HS-27A (cell line): ENCODE measurements at regions not wholly inside any gene's neighbourhood (a gene's known extent, or its start where the extent isn't known, plus 50 kb on each side); places are given as distances from the start of the nearest gene placed in this dataset.
"Not testable (repeated sequence)": the region's sequence is repeated elsewhere in the genome, so short reads cannot be mapped to it uniquely, and the experiment has no call there.

Experiments used
- DNase-seq: peaks from one replicate; pipeline ENCODE4 v3.0.0-alpha.2; 2012; ENCODE audit warnings: low read depth, missing footprints

DNA sequence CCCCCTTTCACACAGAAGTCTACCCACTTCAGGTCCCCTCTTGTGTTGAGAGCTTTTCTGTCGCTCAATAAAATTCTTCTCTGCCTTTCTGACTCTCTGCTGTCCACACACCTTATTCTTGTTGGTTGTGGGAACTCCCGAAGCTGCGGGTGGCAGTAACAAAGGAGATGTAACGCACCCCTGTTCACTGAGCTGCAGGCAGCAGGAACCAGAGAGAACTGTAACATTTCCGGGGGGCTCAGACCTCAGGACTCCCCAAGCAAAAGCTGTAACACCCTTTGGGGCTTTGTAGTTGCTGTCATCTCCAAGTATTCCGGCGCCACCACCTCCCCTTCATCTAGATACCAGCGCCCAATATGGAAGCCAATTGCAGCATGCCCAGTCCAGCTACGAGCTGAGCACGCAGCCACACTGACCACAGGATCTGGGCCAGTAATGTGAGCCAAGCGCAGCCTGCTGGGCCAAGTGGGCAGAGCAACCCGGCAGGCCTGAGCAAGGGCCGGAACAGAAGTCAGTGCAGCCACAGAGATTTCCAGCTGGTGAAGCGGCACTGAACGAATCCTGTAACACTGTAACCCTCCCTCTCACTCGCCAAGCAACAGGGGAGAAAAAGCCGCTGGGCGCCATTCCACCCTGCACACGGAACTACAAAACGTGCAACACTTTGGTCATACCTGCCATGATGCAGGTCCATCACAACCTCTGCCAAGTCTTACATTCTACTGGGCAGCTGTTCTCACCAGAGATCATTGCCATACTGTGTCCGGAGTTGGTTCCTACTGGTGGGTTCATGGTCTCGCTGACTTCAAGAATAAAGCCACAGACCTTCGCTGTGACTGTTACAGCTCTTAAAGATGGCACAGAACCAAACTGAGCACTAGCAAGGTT lies 194.3 kb downstream of the SPATA31A6 start:
- not testable (repeated sequence) for DNase-seq

DNA sequence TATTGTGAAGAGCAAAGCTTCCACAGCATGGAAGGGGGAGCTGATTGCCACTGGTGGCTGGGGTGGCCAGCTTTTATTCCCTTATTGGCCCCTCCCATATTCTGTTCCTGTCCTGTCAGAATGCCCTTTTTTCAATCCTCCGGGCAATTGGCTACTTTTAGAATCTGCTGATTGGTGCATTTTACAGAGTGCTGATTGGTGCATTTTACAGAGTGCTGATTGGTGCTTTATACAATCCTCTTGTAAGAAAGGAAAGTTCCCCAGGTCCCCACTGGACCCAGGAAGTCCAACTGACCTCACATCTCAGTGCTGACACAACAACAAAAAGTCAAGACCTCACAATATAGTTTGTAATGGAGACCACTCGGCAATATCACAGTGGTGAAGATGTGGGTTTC lies 195.0 kb downstream of the SPATA31A6 start:
- DNase-seq, result no peak

DNA sequence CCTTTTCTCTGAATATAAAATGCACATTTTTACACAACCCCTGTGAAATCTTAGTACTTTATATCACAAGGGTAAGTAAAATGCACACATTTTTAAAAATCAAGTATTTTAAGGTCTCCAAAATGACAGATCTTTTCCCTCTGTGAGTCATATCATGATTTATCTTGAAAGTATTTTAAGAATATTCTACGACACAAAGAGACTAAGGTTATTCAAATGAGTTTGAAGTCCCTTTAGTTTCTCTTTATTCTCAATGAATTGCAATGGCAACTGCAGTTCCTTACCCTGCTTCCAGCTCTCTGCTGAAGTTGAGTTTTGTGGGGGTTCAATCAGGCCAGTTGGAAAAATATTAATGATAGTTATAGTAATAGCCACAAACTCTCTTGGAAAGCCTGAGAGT lies 196.1 kb downstream of the SPATA31A6 start:
- not testable (repeated sequence) for DNase-seq

DNA sequence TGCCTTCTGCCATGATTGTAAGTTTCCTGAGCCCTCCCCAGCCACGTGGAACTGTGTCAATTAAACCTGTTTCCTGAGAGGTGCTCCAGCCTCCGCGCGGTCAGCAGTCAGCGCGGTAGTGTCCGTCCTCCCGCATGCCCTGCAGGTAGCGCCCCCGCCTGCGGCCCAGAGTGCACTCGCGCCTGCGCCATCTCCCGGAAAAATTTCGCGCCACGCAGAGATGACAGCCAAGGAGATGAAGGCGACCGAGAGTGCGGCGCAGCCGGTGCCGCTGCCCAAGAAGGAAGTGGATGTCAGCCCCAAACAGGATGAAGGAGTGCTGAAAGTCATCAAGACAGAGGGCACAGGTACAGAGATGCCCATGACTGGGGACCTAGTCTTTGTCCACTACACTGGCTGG lies 201.1 kb downstream of the SPATA31A6 start:
- DNase-seq, result not testable (repeated sequence)

DNA sequence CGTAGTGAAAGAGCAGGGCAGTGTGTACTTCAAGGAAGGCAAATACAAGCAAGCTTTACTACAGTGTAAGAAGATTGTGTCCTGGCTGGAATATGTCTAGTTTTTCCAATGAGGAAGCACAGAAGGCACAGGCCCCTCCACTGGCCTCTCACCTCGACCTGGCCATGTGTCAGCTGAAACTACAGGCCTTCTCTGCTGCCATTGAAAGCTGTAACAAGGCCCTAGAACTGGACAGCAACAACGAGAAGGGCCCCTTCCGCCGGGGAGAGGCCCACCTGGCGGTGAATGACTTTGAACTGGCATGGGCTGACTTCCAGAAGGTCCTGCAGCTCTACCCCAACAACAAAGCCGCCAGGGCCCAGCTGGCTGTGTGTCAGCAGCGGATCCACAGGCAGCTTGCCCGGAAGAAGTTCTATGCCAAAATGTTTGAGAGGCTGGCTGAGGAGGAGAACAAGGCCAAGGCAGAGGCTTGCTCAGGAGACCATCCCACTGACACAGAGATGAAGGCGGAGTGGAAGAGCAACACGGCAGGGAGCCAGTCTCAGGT lies 202.2 kb downstream of the SPATA31A6 start:
- not testable (repeated sequence) for DNase-seq

DNA sequence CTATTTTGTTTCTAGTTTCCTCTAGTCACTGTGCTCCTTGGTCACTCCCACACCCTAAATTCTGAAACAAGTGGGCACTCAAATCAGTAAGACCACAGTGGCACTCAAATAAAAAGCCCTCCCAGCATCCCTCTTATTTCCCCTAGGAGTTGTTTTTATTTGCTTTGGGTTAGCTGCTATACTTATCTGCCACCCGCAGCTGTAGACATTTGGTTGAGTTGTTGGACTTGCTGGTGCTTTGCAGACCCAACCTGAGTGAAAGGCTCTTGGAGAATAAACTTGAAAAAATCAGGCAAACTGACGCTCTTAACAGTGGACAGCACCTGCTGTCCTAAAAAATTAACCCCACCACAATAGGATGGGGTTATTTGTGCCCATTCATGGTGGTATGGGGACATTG lies 203.0 kb downstream of the SPATA31A6 start:
- no peak for DNase-seq

DNA sequence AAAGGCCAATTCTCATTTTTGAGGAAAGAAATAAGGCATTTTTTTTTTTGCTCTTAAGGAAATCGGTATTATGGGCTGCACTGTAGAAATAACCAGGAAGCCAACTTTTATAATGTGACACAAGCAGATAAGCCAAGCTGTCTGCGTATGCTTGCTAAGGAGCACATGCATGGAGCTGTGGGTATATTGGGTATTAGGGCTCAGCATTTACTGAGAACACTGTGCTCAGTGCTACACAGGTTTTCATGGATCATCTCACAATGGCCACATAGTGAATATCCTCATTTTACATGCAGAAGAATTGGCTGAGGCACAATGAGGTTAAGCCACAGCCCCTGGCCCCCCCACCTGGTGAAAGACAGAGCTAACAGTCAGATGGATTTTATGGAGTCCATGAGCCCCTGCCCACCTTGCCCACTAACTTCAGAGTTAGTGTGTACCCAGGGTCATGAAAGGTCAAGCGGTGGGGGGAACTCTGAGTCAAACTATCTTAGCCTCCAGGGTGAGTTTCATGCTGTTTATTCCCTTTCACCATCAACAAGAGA lies 204.8 kb downstream of the SPATA31A6 start:
- DNase-seq, result no peak

DNA sequence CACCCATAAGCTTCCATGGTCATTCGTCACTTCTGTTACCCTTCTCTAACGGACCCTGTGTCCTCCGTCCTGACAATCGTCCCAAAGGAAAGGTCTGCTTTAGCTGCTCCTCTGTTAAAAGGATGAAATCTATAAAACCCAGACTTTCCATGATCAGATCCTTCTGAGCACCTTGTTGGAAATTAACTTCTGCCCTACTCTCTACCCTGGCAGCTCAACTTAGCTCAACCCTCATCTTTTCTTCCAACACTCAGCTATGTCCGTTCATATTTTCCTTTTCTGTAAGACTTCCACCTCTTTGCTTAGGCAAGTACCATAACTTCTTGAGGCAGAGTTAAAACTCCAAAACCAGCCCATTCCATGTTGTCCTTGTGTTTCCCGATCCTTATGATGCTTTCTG lies 205.4 kb downstream of the SPATA31A6 start:
- no peak for DNase-seq

DNA sequence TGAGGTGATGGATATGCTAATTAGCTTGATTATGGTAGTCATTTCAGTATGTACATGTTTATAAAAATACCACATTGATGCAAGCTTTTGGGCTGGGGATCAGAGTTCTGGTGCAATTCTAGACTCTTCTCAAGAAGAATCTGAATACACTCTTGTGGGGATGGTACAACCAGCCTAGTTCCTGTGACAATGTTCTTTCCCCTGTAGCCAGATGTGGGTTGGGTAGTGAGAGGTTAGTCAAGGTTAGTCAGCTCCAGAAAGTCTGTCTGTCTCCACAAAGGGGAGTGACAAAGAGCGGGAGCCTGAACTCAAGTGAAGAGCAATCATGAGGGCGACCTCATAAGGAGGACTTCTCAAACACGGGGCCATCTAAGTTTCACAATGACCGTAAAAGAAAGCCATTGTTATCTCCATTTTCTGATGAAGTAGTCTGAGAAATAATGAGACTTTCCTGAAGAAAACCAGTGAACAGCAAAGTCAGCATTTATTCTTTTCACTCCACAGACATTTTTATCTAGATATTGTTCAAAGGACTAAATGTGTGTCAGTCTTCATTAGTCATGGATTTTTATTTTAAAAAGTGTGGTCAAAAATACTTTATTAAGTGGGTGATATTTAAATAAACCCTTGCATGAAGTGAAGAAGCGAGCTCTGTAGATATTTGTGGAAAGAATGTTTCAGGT lies 209.5 kb downstream of the SPATA31A6 start:
- not testable (repeated sequence) for DNase-seq

DNA sequence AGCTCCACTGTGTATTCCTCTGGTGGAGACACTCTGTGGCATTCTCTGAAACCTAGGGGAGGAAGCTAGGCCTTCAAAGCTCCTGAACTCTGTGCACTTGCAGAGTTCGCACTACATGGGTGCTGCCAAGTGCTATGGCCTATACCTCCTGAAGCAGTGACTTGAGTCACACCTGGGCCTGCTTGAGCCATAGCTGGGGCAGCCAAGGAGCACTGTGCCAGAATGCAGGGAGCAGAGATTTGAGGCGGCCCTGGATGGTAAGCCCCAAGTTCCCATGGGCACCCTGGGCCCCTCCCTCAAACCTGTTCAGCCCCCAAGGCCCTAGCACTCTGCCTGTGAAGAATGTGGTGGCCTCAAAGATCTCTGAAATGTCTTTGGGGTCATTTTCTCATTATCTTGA lies 212.9 kb downstream of the SPATA31A6 start:
- DNase-seq, result no peak

DNA sequence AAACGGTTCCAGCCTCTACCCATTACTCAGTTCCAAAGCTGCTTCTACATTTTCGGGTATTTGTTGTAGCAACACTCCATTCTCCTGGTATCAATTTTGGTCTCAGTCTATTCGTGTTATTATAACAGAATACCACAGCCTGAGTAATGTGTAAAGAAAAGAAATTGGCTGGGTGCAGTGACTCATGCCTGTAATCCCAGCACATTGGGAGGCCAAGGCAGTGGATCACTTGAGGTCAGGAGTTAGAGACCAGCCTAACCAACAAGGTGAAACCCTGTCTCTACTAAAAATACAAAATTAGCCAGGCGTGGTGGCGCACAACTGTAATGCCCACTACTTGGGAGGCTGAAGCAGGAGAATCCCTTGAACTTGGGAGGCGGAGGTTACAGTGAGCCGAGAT lies 213.9 kb downstream of the SPATA31A6 start:
- peak; percentile 64 for DNase-seq

DNA sequence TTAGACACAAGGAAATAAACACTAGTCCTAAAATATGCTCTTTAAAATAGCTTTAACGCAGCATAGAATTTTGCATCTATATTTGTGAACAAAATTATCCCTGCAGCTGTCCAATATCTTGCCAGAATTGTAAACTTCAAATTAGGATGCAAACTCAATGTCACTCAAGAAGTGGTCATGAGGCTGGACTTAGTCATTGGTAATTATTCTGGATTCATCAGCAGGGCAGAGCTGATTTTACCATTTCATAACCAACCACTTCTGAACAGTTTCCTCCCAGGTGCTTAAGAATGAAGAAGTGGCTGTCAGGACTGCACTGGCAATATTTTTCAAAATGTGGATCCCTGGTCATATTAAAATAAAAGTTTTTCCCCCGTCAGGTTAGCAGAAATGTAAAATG lies 219.5 kb downstream of the SPATA31A6 start:
- not testable (repeated sequence) for DNase-seq

DNA sequence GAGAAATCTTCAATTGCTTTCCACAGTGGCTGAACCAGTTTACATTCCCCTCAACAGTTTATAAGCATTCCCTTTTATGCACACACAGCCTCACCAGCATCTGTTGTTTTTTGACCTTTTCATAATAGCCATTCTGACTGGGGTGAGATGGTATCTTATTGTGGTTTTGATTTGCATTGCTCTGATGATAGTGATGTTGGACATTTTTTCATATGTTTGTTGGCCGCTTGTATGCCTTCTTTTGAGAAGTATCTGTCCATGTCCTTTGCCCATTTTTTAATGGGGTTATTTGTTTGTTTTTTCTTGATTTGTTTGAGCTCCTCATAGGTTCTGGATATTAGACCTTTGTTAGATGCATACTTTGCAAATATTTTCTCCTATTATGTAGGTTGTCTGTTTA lies 226.1 kb downstream of the SPATA31A6 start:
- not testable (repeated sequence) for DNase-seq

DNA sequence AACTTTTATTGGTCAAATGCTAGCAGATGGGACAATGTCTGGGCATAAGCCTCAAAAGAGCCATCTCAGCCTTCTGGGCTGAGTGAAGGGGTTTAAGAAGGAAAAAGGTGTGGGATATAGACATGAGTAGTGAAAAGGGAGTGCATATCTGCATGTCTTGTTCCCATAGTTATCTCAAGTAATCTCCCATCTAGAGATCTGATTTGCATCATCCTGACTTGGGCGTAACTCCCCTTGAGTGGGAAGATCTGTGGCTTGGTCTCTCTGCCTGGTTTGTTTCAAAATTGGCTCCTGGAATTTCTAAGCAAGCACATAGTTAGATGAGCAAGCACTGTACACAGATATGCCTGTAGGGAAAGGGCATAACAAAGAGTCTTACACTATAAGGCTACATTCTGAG lies 228.9 kb downstream of the SPATA31A6 start:
- DNase-seq, result not testable (repeated sequence)

DNA sequence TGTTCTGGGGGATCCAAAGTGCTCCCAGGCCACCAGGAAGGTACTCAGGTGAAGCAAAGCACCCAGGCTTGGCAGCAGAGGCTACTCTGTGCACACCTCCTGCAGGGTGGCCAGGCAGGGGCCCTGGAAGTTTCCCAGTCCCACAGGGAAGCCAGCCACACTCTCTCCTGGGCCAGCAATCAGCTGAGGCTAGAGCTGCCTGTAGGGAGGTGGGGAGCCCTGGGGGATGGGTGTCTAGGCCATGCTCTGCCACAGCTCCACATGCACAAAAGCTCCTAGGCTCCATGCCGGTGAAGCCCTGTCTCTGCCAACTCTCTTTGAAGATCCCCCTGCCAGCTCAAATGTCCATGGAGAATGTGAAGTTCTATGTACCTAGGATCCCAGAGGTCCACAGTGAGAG lies 231.4 kb downstream of the SPATA31A6 start:
- DNase-seq, result not testable (repeated sequence)

DNA sequence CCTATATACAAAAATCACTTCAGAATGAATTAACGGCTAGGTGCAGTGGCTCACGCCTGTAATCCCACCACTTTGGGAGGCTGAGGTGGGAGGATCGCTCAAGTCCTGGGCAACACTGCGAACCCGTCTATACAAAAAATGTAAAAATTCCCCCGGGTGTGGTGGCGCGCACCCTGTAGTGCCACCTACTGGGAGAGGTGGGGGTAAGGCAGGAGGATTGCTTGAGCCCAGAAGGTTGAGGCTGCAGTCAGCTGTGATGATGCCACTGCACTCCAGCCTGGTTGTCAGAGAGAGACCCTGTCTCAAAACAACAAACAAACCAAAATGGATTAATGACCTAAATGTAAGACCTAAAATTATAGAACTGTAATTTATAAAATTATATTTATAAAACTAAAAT lies 236.2 kb downstream of the SPATA31A6 start:
- not testable (repeated sequence) for DNase-seq

DNA sequence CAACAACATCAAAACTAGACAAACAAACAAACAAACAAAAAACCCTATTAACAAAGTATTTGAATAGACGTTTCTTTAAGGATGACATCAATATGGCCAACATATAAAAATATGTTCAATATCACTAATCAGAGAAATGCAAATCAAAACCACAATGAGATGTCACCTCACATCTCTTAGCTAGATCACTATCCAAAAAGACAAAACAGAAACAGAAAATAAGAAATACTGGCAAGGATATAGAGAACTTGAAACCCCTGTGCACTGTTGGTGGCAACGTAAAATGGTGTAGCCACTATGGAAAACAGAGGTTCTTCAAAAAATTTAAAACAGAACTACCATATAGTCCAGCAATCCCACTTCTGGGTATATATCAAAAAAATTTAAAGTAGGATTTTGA lies 236.9 kb downstream of the SPATA31A6 start:
- DNase-seq, result not testable (repeated sequence)

DNA sequence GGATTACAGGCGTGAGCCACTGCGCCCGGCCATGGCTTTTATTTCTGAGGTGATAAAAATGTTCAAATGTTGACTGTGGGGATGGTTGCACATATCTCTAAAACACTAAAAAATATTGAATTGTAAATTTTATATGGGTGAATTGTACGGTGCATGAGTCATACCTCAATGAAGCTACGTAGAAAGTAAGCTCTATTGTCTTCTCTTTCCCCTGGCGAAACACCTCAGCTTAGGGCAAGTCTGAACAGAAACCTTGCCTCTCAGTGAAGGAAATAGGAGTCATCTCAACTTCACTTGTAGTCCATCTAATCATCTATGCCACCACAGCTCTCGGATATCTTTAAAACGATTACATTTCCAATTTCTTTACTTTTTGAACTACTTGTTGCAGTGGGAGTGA lies 238.2 kb downstream of the SPATA31A6 start:
- DNase-seq, result not testable (repeated sequence)

DNA sequence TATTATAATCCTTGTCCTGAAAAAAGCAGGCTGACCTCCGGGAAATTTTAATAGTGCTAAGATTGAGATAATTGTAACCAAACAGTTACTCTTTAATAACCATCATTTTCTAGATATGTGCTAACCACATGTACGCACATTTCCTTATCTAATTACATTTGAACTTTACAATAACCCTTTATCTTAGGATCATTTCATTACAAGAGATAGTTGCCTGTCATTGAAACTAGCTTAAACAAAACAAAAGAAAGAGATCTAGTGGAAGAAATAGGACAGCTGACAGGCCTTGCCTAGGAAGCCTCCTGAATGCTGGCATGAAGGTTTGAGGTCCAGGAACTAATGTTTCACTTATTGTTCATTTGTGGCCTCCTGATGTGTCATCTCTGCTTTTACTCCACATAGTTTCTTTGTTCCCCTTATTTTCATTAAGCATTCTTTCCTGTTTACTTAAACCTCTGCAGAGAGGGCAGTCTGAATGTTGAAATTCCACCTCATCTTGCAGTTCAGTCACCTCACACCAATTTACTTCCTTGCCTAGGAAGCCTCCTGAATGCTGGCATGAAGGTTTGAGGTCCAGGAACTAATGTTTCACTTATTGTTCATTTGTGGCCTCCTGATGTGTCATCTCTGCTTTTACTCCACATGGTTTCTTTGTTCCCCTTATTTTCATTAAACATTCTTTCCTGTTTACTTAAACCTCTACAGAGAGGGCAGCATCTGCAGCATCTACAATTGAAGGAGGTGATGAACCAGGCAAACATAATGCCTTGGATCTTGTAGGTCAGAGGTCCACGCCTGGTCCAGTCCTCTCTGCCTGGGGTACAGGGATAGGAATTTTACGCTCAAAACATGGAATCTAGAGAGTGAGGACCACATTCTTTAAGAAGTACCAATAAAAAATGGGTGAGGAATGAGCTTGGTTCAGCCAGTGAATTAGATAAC lies 247.5 kb downstream of the SPATA31A6 start:
- DNase-seq, result peak; percentile 24

DNA sequence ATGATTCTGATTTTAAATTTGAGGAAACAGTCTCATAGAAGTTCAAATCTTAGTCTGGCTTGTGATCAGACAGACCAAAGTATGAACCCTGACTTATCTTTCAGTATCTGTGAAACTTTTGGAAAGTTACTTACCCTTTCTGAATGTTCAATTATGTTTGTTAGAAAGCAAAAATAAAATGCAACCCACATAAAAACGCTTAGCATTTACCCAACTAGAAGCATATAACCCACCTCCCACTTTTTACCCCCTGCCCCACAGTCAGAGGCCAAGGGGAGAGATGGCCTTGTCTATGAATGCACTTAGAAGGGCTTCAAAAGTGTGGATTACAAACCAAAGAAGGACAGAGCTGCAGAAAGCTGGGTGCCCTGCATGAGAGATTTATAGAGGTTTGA lies 248.2 kb downstream of the SPATA31A6 start:
- DNase-seq, result not testable (repeated sequence)
